B cell (primary cell): ENCODE measurements at regions not wholly inside any gene's neighbourhood (a gene's known extent, or its start where the extent isn't known, plus 50 kb on each side); places are given as distances from the start of the nearest gene placed in this dataset.

Source experiments
- ATAC-seq: fragments of 200-7000 bp; cut with Tn5 transposase; one replicate; pipeline ENCODE4 v1.10.0; 2021; ENCODE audit warnings: low read depth, mild to moderate bottlenecking, moderate number of reproducible peaks, moderate library complexity
- CTCF ChIA-PET: fragments of 350-600 bp; sonication (Branson Sonifier 250); formaldehyde crosslinking; loops from one replicate; lab custom pipeline; 2021; ENCODE audit warnings: antibody characterized with exemption, inconsistent platforms; lab: Charles Lee
- POLR2A ChIA-PET: fragments of 350-600 bp; sonication (Branson Sonifier 250); formaldehyde crosslinking; loops from one replicate; lab custom pipeline; 2021; ENCODE audit warnings: antibody characterized with exemption; lab: Charles Lee
- DNase-seq: peaks from one replicate; pipeline ENCODE4 v3.0.0; 2013
- H2AFZ ChIP-seq: 2 replicates; pipeline ENCODE4 v1.6.1; 2012; ENCODE audit warnings: mild to moderate bottlenecking, low read depth, low read length; ENCODE audit not compliant: insufficient read depth, poor library complexity, severe bottlenecking
- H3K27ac ChIP-seq, 2 donors: 1 replicate in 1 of 2; 2 replicates in 1 of 2; pipeline ENCODE4 v1.5.1; 2012 to 2013; ENCODE audit warnings: low read length in 2 of 2, mild to moderate bottlenecking in 2 of 2, moderate library complexity in 1 of 2
- H3K27me3 ChIP-seq, 4 experiments: fragments of 200-600 bp in 1 of 4; sonication (generic) in 1 of 4; replicated peaks in 1 of 4; 1 replicate in 2 of 4; 2 replicates in 2 of 4; pipeline versions ENCODE4 v1.6.1 to v1.7.0; 2013 to 2016; ENCODE audit warnings: low read length in 3 of 4, mild to moderate bottlenecking in 2 of 4, mixed read lengths in 1 of 4, moderate library complexity in 1 of 4; ENCODE audit not compliant: insufficient read depth in 4 of 4, control insufficient read depth in 3 of 4; ENCODE audit errors: control extremely low read depth in 1 of 4
- H3K36me3 ChIP-seq, 2 experiments: replicated peaks in 1 of 2; 1 replicate in 1 of 2; 2 replicates in 1 of 2; pipeline versions ENCODE4 v1.6.1 to v1.7.1; 2013; ENCODE audit warnings: low read length in 1 of 2; ENCODE audit not compliant: insufficient read depth in 2 of 2, control insufficient read depth in 1 of 2; ENCODE audit errors: control extremely low read depth in 1 of 2, extremely low read depth in 1 of 2
- H3K4me1 ChIP-seq, 2 donors: fragments of 200-600 bp in 1 of 2; sonication (generic) in 1 of 2; 1 replicate in 1 of 2; 2 replicates in 1 of 2; pipeline versions ENCODE4 v1.5.1 to v1.6.1; 2013 to 2017; ENCODE audit warnings: low read length in 2 of 2; ENCODE audit not compliant: control insufficient read depth in 2 of 2, insufficient read depth in 2 of 2
- H3K4me2 ChIP-seq: replicated peaks from 2 replicates; pipeline ENCODE3; 2012; ENCODE audit warnings: mild to moderate bottlenecking, low read depth, low read length; ENCODE audit not compliant: poor library complexity, severe bottlenecking
- H3K4me3 ChIP-seq, 5 experiments: fragments of 200-600 bp in 1 of 5; sonication (generic) in 1 of 5; 1 replicate in 3 of 5; 2 replicates in 2 of 5; pipeline versions ENCODE4 v1.5.1 to v1.7.0; 2011 to 2016; ENCODE audit warnings: low read length in 4 of 5, mild to moderate bottlenecking in 4 of 5, low read depth in 2 of 5, control low read depth in 1 of 5, moderate library complexity in 1 of 5; ENCODE audit not compliant: insufficient read depth in 1 of 5; ENCODE audit errors: control extremely low read depth in 1 of 5, extremely low read depth in 1 of 5
- H3K79me2 ChIP-seq: fragments of 200-600 bp; sonication (generic); one replicate; pipeline ENCODE4 v1.6.0; 2016; ENCODE audit warnings: low read length; ENCODE audit not compliant: control insufficient read depth, insufficient read depth
- H3K9ac ChIP-seq: fragments of 200-600 bp; sonication (generic); 2 replicates; pipeline ENCODE4 v1.6.1; 2017; ENCODE audit warnings: mild to moderate bottlenecking, low read length, moderate library complexity
- H3K9me3 ChIP-seq, 3 donors: one replicate each; pipeline versions ENCODE4 v1.6.1 to v1.7.1; 2013; ENCODE audit warnings: low read length in 2 of 3; ENCODE audit not compliant: control insufficient read depth in 2 of 3, insufficient read depth in 1 of 3; ENCODE audit errors: control extremely low read depth in 1 of 3
- H4K20me1 ChIP-seq: 2 replicates; pipeline ENCODE4 v1.6.0; 2012; ENCODE audit warnings: mild to moderate bottlenecking, low read length; ENCODE audit not compliant: insufficient read depth, control insufficient read depth, poor library complexity, severe bottlenecking
- H3K27ac Mint-ChIP-seq: one replicate; pipeline ENCODE4 v1.8.0; 2021; ENCODE audit warnings: mixed read lengths
- H3K27me3 Mint-ChIP-seq: one replicate; pipeline ENCODE4 v1.8.0; 2021; ENCODE audit warnings: mixed read lengths
- H3K4me1 Mint-ChIP-seq: one replicate; pipeline ENCODE4 v1.8.0; 2021; ENCODE audit warnings: mixed read lengths
- H3K4me3 Mint-ChIP-seq: one replicate; pipeline ENCODE4 v1.8.0; 2021; ENCODE audit warnings: mixed read lengths
- H3K9me3 Mint-ChIP-seq: one replicate; pipeline ENCODE4 v1.8.0; 2022; ENCODE audit warnings: mixed read lengths; ENCODE audit not compliant: insufficient read depth
- EZH2 ChIP-seq: IDR thresholded peaks from 2 replicates; pipeline ENCODE4 v1.6.1; 2012; ENCODE audit warnings: borderline replicate concordance, low read depth, mild to moderate bottlenecking, moderate library complexity, low read length; ENCODE audit not compliant: insufficient read depth, poor library complexity, severe bottlenecking
- WGBS: methylation state at CpG from one replicate; pipeline ENCODE4 v1.1.5; 2013; ENCODE audit warnings: missing lambda C conversion rate; ENCODE audit not compliant: insufficient coverage; 5-methylcytosine and 5-hydroxymethylcytosine counted together
- intact Hi-C: fragments of 100-400 bp; cut with micrococcal nuclease; formaldehyde crosslinking; loops from one replicate; pipeline ENCODE4 v1.10.0; 2022
- TF ChIP-seq, protein P1 (sequence below): fragments of 200-600 bp; IDR thresholded peaks from one replicate; pipeline ENCODE4 v1.8.0; 2022; ENCODE audit warnings: antibody characterized with exemption, mild to moderate bottlenecking

DNA sequence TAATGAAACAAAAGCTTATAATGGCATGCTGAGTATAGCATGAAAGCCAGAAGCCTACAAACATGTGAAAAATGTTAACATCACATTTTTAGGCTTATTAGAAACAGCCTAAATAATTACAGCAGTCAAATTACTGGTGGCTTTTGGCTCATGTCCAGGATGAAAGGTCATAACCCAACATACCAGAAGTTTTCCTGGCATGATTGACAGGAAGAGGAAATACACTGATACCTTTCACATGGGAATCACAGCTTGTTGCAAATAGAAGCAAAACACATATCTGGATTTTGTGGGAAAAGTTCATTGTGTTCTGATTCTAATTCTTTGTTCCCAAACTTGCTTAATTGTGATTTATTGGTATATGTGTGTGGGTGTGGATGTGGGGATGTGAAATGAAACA lies 393.5 kb upstream of the ARRDC4 start:
- Histone ChIP-seq H2AFZ (no peak overlapping the region), H3K36me3 (no peaks in the 10 kb centered on the region), H3K4me1 (no peaks in the 10 kb centered on the region), H3K27ac (no peak overlapping the region), H3K79me2 (no peaks in the 10 kb centered on the region), H3K4me3 (no peak overlapping the region), H3K9me3 (no peaks in the 10 kb centered on the region), H3K4me2 (no peak overlapping the region), H3K27me3 (no peaks in the 10 kb centered on the region), H4K20me1 (no peaks in the 10 kb centered on the region), H3K9ac (no peak overlapping the region)
- peaks cover 8% of the 10 kb centered on the region for H3K9me3 Mint-ChIP-seq
- no peak for DNase-seq
- H3K4me1 Mint-ChIP-seq = no peaks in the 10 kb centered on the region
- no peak for ATAC-seq
- TF ChIP-seq, protein P1, sequence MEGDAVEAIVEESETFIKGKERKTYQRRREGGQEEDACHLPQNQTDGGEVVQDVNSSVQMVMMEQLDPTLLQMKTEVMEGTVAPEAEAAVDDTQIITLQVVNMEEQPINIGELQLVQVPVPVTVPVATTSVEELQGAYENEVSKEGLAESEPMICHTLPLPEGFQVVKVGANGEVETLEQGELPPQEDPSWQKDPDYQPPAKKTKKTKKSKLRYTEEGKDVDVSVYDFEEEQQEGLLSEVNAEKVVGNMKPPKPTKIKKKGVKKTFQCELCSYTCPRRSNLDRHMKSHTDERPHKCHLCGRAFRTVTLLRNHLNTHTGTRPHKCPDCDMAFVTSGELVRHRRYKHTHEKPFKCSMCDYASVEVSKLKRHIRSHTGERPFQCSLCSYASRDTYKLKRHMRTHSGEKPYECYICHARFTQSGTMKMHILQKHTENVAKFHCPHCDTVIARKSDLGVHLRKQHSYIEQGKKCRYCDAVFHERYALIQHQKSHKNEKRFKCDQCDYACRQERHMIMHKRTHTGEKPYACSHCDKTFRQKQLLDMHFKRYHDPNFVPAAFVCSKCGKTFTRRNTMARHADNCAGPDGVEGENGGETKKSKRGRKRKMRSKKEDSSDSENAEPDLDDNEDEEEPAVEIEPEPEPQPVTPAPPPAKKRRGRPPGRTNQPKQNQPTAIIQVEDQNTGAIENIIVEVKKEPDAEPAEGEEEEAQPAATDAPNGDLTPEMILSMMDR = no peak
- TF ChIP-seq EZH2 = no peak
- no peaks in the 10 kb centered on the region for H3K27me3 Mint-ChIP-seq
- intact Hi-C loops = no loop called here
- no peak overlapping the region for H3K4me3 Mint-ChIP-seq
- ChIA-PET POLR2A (no interaction called here), CTCF (no interaction called here)
- no peak overlapping the region for H3K27ac Mint-ChIP-seq

DNA sequence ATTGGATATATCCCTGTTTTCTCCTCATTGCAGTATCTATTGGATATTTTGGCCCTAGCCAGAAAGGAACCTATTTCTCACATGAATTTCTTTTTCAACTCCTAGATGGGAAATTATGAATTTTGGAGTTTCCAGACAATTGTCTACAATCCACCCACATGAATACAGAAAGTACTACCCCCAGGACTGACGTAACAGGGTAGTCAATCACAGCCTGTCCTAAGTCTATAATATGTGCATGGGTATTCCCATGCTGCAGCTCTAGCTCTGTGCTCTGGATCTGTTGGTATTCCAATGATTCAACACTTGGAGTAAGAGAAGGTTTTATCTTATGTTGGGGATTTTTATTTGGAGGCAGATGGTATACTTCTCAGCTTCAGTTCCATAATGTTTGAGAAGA lies 393.1 kb upstream of the ARRDC4 start:
- H3K27ac ChIP-seq = no peak overlapping the region
- ChIA-PET CTCF (no interaction called here), POLR2A (no interaction called here)
- no peaks in the 10 kb centered on the region for H4K20me1 ChIP-seq
- H3K4me2 ChIP-seq = no peak overlapping the region
- Mint-ChIP-seq H3K9me3 (peaks cover 9% of the 10 kb centered on the region), H3K4me1 (no peaks in the 10 kb centered on the region), H3K27me3 (no peaks in the 10 kb centered on the region), H3K4me3 (no peak overlapping the region), H3K27ac (no peak overlapping the region)
- H3K9me3 ChIP-seq = no peaks in the 10 kb centered on the region
- no peak overlapping the region for H3K9ac ChIP-seq
- H3K4me1 ChIP-seq = no peaks in the 10 kb centered on the region
- no peak overlapping the region for H2AFZ ChIP-seq
- DNase-seq (no peak), ATAC-seq (no peak)
- TF ChIP-seq, protein P1 = no peak
- TF ChIP-seq EZH2 = no peak
- H3K36me3 ChIP-seq = no peaks in the 10 kb centered on the region
- no peaks in the 10 kb centered on the region for H3K79me2 ChIP-seq
- intact Hi-C loops = no loop called here
- no CpG with 5 or more reads among the region's 1 CpG for WGBS
- H3K4me3 ChIP-seq = no peak overlapping the region
- no peaks in the 10 kb centered on the region for H3K27me3 ChIP-seq
